EL (cell line): ENCODE measurements at regions not wholly inside any gene's neighbourhood (a gene's known extent, or its start where the extent isn't known, plus 50 kb on each side); places are given as distances from the start of the nearest gene placed in this dataset.
"Not testable (repeated sequence)": the region's sequence is repeated elsewhere in the genome, so short reads cannot be mapped to it uniquely, and the experiment has no call there.

ENCODE experiments used
- DNase-seq: peaks from one replicate; pipeline ENCODE4 v3.0.0-alpha.2; 2016

- no peak for DNase-seq
Observed at GRCh38 chr18:30622104-30622503, 420.4 kb downstream of the DSC3 start.

- no peak for DNase-seq
Observed at GRCh38 chr18:30618567-30618966, 424.0 kb downstream of the DSC3 start.

- no peak for DNase-seq
Observed at GRCh38 chr18:30616414-30616813, 426.1 kb downstream of the DSC3 start.

GRCh38 chr18:30613467-30613801, 429.1 kb downstream of the DSC3 start:
- no peak for DNase-seq

GRCh38 chr18:30601541-30601940, 441.0 kb downstream of the DSC3 start:
- no peak for DNase-seq

- no peak for DNase-seq
Observed at GRCh38 chr18:30597202-30597601, 445.3 kb downstream of the DSC3 start.

- DNase-seq: no peak
Observed at GRCh38 chr18:30596635-30597034, 445.9 kb downstream of the DSC3 start.

GRCh38 chr18:30595942-30596341, 446.6 kb downstream of the DSC3 start:
- no peak for DNase-seq

- not testable (repeated sequence) for DNase-seq
Observed at GRCh38 chr18:30594911-30595310, 447.6 kb downstream of the DSC3 start.

GRCh38 chr18:30591462-30591861, 451.1 kb downstream of the DSC3 start:
- DNase-seq: no peak

GRCh38 chr18:30588673-30589164, 453.8 kb downstream of the DSC3 start:
- DNase-seq: no peak

GRCh38 chr18:30583768-30584167, 458.8 kb downstream of the DSC3 start:
- no peak for DNase-seq

- no peak for DNase-seq
Observed at GRCh38 chr18:30582078-30582477, 460.5 kb downstream of the DSC3 start.

- DNase-seq: no peak
Observed at GRCh38 chr18:30578707-30579106, 463.8 kb downstream of the DSC3 start.

- DNase-seq: no peak
Observed at GRCh38 chr18:30572214-30572613, 470.3 kb downstream of the DSC3 start.

- no peak for DNase-seq
Observed at GRCh38 chr18:30568333-30568732, 474.2 kb downstream of the DSC3 start.

GRCh38 chr18:30566877-30567276, 475.7 kb downstream of the DSC3 start:
- no peak for DNase-seq

GRCh38 chr18:30562231-30562630, 480.3 kb downstream of the DSC3 start:
- no peak for DNase-seq

- no peak for DNase-seq
Observed at GRCh38 chr18:30556112-30556511, 486.4 kb downstream of the DSC3 start.

- DNase-seq: no peak
Observed at GRCh38 chr18:30545393-30545792, 497.1 kb downstream of the DSC3 start.

GRCh38 chr18:30544141-30544540, 498.4 kb downstream of the DSC3 start:
- no peak for DNase-seq

GRCh38 chr18:30533716-30534115, 508.8 kb downstream of the DSC3 start:
- DNase-seq: no peak

GRCh38 chr18:30527917-30528316, 514.6 kb downstream of the DSC3 start:
- DNase-seq: no peak

GRCh38 chr18:30527226-30527625, 515.3 kb downstream of the DSC3 start:
- DNase-seq: no peak

GRCh38 chr18:30522288-30522929, 520.1 kb downstream of the DSC3 start:
- DNase-seq: no peak
